Testis (tissue), 2 donors: ENCODE measurements at regions not wholly inside any gene's neighbourhood (a gene's known extent, or its start where the extent isn't known, plus 50 kb on each side); places are given as distances from the start of the nearest gene placed in this dataset.

Experiments used
- POLR2A ChIP-seq: fragments of 450-650 bp; IDR thresholded peaks from one replicate; pipeline ENCODE4 v1.6.1; 2017; ENCODE audit warnings: antibody characterized with exemption, mild to moderate bottlenecking, moderate library complexity
- TF ChIP-seq, protein P1 (sequence below), 3 experiments: fragments of 450-650 bp in 2 of 3; fragments of 200-600 bp in 1 of 3; sonication (generic) in 1 of 3; IDR thresholded peaks; one replicate each; pipeline ENCODE4 v1.5.1; 2016 to 2019; ENCODE audit warnings: antibody characterized with exemption in 3 of 3, mild to moderate bottlenecking in 2 of 3, moderate library complexity in 1 of 3

DNA sequence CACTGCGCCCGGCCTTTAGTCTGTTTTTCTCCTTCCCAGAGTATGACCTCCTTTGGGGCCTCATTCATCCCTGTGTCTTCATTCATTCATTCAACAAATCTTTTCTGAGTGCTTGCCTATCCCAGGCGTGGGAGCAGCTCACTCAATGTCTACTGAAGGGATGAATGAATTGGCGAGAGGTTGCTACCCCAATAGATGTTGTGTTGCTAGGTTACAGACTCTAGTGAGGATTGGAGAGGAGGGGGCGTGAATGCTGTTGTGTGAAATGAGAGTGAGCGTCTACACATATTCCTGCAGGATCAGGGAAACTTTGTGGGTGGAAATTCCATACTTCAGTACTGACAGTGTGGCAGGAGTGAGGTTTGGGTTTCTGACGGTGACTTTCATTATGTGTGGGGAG is 55.5 kb upstream of the EP300 start:
- TF ChIP-seq, protein P1, sequence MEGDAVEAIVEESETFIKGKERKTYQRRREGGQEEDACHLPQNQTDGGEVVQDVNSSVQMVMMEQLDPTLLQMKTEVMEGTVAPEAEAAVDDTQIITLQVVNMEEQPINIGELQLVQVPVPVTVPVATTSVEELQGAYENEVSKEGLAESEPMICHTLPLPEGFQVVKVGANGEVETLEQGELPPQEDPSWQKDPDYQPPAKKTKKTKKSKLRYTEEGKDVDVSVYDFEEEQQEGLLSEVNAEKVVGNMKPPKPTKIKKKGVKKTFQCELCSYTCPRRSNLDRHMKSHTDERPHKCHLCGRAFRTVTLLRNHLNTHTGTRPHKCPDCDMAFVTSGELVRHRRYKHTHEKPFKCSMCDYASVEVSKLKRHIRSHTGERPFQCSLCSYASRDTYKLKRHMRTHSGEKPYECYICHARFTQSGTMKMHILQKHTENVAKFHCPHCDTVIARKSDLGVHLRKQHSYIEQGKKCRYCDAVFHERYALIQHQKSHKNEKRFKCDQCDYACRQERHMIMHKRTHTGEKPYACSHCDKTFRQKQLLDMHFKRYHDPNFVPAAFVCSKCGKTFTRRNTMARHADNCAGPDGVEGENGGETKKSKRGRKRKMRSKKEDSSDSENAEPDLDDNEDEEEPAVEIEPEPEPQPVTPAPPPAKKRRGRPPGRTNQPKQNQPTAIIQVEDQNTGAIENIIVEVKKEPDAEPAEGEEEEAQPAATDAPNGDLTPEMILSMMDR (IDR thresholded peaks at IDR 0.05): no peak
- no peak for TF ChIP-seq POLR2A
